GM19372 (cell line): ENCODE measurements at regions not wholly inside any gene's neighbourhood (a gene's known extent, or its start where the extent isn't known, plus 50 kb on each side); places are given as distances from the start of the nearest gene placed in this dataset.
"Not testable (repeated sequence)": the region's sequence is repeated elsewhere in the genome, so short reads cannot be mapped to it uniquely, and the experiment has no call there.

Experiments used
- ATAC-seq: cut with Tn5 transposase; IDR thresholded peaks from one replicate; pipeline ENCODE4 v1.9.1; 2021; ENCODE audit warnings: mild to moderate bottlenecking, low read depth, moderate library complexity; ENCODE audit not compliant: unreplicated experiment

DNA sequence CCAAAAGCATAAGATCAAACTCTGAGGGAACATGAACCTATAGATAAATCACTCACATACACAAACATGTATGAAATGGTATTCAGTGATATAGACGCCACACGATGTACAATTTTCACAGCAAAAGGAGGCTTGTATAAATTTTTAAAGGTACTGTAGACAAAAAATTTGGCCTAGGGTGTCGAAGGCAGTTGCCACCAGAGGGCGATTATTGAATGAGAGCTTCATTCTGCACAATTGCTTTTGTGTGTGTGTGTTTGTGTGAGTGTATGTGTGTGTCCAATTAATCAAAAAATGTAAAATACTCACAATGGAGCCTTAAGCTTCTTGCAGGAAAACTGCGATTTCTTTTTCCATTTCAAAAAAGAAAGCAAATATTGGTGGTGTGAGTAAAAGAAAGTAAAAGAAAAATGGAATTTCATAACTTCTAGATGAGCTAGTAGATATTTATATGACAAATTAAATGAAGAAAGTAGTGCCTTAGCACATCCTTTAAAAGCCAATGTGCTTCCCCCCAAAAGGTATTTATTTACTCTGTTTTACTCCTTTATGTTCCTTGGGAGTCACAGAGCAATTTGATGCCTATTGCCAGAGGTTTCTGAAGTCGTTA lies 800.1 kb downstream of the SATB2 start:
- no peak for ATAC-seq

DNA sequence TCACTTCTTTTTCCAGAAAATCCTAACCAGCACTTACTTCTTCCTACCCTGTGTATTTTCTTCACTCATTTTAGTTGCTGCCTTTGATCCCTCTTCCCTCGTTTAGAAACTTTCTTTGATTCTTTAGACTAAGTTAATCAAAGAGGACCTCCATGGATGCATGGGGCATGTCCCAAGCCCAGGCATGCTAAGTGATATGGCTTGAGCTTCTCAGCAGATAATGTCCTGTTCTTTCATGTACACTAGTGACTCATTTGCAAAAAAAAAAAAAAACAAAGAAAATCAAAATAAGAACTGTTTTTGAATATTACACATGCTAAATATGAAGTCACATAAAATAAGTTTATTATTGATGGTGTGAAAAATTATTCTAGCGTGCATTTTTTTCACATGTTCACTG lies 800.9 kb downstream of the SATB2 start:
- no peak for ATAC-seq

DNA sequence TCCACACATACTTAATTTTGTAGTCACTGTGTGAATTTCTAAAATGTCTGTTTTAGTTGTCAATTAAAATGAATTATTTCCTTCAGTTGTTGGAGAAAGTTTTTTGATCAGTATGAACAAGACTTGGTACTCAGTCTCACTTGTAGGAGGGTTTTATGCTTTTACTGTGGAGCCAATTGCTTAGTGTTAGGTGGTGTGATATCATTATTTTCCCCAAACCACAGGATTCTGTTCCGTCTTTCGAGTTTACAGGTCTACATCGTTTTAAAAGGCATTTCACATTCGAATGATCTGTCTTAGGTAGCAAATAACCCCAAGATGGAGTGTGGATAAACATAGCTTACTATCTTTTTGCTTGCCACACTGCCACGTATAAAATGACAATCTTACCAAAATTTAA lies 803.1 kb downstream of the SATB2 start:
- no peak for ATAC-seq

DNA sequence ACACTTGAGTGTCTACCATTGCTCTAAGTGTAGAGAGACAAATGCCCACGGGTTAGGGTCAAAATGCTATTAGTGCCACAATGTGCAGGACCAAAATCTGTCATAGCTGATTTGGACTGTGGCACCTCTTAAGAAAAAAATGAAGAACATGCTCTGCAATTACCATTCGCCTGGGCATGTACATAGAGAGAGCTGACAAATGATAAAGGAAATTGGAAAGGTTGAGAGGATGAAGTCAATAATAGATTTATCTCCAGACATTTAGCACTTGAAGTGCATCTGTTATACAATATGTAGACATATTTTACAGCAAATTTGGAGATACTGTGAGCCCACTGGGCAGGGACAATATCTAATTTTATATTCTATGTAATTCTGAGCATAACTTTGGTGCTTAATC lies 804.4 kb downstream of the SATB2 start:
- ATAC-seq, result no peak

DNA sequence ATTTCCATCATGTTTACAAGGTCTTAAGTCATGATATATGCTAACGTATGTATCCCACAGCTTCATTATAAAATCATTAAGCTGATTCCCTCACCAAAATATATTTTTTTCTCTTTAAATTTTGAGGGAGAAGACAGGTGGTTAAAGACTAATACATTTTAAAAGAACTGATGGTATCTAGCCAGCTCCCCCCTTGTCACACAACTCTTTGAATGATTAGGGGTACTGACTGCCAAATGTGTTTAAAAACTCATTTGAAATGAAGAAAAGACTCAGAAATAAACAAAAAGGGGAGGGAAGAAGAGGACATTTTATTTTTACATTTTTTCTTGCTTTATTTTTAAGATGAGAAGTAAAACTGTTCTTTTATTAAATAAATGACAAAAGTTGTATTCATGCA lies 805.3 kb downstream of the SATB2 start:
- ATAC-seq, result no peak

DNA sequence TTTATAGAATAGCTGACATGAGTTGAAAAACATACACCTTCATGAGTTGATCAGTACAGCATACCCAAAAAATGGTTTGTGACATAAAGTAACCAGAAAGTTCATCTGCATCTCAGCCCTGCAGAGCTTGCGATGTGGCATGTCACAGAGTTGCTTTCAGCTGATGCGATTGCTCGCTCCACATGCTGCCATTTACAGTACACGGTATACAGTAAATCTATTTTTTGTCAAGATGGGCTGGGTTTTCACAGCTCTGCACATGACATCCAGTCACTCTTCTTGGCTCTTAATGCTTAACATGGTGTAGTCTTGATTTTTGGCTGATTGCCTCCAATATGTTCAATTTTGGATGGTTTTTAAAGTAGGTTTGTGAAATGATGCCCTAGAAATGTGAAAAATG lies 811.9 kb downstream of the SATB2 start:
- ATAC-seq, result no peak

DNA sequence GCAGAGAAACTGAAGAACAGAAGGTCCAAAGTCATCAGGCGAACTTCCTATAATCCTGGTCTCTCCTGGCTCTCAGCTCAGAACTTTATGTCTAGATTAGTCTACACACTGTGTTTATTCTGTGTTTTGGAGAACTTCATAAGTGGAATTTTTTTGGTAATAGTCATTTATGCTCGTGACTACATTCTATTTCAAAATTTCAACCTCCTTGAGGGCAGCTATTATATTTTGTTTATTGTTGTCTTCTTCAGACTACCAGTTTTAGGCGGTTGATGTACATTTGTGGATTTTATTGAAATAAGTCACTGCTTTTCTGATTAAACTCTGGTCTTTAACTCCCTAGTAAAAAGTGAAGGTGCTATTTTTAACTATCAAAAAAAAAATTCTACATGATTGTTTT lies 816.6 kb downstream of the SATB2 start:
- no peak for ATAC-seq

DNA sequence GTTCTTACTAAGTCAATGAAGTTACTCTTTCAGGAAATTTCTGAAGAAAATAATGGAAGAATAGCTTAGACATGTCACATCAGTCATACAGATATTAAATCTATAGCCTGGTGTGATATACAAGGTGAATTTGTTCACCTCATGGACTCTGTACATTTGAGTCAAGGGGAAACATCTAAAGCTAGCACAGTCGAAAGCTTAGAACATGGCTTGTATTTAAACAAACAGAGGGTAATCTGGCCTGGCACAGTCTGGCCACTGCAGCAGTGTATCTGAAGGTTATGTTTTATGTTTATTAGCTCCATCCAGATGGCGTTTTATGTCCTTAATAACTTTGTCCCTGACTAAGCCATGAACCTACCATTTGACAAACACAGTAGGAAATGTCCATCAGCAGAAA lies 817.3 kb downstream of the SATB2 start:
- no peak for ATAC-seq

DNA sequence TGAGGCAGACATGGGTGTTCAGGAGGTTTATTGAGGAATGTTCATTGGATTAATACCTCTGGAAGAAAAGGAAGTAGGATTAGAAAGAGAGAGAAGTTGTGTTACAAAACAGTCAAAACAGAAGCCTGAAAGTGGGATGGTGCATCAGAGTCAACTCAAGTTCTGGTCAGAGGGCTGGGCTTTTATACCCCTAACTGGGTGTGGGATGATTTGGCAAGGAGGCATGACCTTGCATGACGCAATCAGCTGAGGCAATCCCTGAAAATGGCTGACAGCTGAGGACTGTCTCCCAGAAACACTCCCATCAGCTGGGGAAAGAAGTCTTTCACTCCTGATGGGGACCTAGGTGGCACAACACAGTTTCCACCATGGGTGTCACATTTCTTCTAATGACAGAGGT lies 818.2 kb downstream of the SATB2 start:
- ATAC-seq, result no peak

DNA sequence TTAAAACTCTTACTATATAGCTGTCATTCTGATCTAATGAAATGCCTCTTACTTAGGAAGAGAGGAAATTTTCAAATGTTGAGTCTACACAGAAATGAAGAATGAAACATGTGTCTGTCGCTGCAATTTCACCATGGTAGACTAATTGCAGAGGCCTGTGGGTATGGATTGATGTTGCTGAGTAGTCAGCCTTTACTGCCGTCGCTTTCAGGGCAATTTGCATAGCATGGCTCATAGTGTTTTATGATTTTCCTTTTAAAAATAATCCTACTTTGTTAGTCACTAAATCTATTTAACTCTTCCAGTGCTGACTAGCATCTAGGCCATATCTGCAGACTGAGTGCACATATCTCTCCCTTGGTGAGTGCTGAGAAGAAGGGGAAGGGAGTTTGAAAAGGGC lies 819.2 kb downstream of the SATB2 start:
- ATAC-seq, result no peak

DNA sequence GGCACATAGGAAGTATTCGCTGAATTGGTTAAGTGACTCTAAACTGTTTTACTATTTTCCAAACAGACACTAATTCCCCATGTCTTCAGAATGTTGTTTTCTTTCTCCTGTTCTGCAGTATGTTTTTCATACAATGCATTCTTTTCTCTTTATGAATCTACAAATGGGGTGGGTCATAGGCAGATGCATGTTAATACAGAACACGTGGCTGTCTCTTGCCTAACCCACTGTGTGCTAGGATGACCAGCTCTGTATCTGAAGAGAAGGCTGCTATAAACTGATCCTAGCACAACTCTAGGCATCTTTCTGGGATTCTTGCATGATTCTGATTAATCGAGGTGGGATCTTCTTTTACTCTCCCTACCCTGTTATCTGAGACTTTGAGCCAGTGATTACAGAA lies 826.0 kb downstream of the PLCL1 start:
- ATAC-seq, result no peak

DNA sequence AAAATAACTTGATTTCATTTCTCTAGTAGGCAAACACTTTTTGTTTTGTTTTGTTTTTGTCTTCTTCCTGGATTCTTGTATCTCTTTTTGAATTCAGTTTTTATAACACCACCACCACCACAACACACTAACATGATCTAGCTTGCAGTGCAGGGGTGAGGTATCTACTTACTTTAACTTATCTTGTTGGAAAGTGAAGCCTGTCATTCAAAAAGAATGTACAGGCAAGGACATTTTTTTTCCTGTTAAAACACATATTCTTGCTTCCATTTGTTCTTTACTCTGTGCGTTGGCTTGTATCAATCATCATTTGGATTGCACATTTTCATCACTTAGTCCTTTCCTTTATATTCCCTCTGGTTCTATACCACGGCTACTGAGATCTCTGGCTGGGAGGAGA lies 824.2 kb downstream of the PLCL1 start:
- no peak for ATAC-seq

DNA sequence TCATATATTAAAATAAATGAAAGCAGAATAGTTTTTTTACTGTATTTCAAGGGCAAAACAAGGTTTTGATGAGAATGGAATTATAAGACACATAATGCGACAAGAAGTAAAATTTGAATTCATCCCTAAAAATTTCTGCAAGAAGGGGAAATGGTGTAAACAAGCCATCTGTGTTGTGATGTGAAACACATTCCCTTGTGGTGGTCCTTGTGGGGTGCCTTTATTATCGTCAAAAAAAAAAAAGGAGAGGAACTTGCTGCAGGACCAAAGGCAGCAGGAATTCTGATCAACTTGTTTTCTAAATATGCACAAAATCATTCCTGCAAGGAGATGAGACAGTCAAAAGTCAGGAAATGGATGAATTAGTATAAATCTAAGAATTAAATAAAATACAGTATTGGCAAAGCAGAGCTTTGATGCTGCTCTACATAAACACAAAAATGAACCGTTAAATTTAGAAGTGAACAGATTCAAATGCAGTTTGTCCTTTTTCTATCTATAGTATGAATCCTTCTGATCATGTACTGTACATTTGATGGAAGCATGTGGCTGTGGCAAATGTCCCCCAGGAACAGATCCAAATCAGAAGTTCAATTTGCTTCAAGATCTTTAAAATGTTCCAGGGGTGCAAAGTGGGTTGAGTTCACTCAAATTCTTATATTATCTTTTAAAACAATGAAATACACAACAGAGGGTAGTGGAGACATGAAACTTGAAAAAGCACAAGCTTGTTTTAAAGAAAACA lies 818.8 kb downstream of the PLCL1 start:
- ATAC-seq, result no peak

DNA sequence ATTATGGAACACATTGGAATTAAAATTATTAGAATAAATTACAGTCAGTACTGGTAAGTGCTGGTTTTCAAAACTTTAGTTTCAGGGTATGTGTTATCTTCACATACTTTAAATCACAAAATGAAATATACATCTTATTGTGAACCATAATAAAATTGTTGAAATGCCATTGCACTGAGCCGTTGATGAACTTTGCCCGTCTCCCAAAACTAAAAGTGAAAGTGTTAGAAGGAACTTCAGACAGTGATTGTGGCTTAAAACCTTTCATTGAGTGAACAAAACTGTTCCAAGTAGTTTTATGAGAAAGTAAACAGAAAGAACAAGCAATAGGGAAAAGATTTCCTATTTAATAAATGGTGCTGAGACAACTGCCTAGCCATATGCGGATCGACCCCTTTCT lies 811.6 kb downstream of the PLCL1 start:
- no peak for ATAC-seq

DNA sequence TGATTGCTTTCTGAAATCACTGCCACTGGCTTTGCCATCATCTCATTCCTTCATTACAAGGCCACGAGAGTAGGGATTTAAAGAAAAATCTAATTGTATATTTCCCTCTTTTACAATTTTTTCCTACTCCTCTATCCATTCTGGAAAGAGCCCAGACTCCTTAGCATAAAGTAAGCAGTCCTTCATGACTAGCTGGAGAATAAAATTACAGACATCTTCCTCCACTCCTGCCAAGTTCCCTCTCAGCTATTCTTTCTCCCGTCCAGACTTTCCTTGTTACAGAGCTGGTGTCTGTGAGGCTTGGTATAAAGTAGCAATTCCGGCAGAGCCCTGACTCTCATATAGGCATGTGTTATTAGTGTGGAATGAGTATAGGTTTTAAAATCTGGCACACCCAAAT lies 806.8 kb downstream of the PLCL1 start:
- ATAC-seq, result no peak

DNA sequence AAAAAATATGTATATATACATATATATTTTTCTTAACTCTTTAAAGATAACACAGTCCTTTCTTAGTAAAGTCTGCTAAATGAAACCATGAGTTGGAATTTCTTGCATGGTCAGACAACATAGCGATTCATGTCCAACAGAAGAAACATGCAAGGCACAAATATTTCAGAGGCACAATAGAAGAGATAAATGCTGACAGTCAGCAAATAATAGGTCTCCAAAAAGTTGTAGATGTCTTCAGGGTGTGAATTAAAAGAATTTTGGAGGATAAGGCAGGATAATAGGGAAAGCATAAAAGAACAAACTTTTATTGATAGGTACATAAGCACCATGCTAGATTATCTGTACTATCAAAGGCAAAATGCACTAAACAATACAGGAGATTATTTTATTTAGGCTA lies 800.2 kb downstream of the PLCL1 start:
- ATAC-seq, result no peak

DNA sequence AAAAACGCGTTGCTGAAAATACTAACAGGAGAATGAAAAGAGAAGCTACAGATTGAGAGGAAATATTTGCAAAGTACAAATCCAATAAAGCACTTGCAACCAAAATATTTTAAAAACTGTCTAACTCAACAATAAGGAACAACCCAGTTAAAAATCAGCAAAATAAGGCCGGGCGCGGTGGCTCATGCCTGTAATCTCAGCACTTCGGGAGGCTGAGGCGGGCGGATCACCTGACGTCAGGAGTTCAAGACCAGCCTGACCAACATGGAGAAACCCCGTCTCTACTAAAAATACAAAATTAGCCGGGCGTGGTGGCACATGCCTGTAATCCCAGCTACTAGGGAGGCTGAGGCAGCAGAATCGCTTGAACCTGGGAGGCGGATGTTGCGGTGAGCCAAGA lies 798.6 kb downstream of the PLCL1 start:
- not testable (repeated sequence) for ATAC-seq

DNA sequence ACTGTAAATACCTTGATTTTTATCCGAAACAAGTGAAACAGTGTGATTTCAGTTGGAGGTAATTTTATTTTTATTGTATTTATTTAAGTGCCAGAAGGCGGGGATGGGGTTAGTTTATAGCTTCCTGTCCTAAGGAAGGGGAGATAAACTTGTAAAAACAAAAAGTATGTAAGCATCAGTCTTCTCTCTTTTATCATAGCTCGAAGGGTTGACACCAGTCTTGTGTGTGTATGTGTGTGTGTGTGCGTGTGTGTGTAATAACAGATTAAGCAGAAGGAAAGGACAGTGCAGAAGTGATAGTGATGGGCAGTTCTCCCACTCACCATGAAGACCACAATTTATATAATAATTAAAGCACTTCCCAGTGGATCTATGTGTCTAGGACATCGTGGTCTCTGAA lies 793.3 kb downstream of the PLCL1 start:
- ATAC-seq, result no peak

DNA sequence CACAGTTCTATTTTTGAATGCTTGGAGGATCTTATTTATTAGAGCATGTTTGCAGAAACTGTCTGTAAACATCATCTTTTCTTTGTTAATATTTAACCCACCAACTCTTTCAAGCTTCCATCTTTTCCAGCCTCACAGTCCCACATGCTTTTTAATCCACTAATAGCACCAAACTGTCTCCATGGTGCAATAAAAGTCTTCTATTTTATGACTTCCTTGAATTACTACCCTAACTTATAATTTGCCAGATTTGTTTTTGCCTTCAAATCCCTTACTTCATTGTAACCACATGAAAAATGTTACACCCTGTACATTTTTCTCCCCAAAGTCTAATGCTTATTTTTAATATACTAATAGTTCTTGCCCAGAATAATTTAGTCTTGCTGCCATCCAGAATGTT lies 792.6 kb downstream of the PLCL1 start:
- no peak for ATAC-seq

DNA sequence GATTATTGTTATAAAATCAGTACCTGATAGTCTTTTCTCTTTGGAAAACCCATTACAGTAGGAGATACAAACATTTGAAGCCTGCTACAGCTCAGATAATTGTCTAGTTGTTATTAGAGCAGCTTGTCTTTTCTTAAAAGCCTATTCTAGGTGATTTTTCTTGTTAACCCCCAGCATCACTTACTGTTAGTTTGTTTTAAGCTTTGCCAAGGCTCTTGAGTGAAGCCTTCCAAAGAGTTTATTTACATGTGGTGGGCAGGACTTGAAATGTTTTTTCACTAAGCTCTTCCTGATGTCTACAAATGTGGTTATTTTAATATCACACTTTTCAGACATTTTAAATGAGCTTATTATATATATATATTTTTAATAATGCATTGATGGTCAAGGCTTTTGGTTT lies 791.3 kb downstream of the PLCL1 start:
- no peak for ATAC-seq

DNA sequence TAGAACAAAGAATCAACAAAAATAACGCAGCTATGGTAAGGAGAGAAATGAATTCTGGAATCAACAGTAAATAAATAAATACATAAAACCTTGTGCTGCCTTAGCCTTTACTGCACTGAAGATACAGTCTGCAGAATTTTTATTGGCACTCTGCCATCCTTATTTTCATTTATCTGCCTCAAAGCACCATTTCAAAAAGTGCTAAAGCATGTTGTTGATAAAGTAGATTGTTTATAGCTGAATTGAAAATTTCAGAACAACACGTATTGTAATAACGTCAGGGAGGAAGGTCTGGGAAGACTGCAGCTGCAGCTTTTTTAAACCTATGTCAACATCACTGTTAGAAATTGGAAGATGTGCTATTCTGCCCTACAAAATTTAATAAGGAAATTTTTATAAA lies 787.2 kb downstream of the PLCL1 start:
- no peak for ATAC-seq

DNA sequence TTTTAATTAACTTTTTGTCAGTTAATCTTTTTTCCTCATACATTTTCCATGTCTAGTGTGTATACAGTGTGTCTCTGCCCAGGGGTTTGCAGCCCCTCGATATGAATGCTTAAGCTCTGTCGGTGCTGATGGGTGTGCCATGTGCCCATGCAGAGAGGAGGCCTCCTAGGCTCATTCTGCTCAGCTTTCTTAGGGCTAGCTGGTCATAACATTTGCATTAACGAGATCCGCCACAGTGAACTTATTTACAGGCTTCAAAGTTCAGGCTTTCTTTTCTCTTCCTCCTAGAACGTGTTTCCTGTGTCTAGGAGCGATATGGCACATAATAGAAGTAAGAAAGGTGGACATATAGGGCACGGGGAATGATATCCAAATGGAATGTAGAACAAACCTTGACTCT lies 783.3 kb downstream of the PLCL1 start:
- no peak for ATAC-seq

DNA sequence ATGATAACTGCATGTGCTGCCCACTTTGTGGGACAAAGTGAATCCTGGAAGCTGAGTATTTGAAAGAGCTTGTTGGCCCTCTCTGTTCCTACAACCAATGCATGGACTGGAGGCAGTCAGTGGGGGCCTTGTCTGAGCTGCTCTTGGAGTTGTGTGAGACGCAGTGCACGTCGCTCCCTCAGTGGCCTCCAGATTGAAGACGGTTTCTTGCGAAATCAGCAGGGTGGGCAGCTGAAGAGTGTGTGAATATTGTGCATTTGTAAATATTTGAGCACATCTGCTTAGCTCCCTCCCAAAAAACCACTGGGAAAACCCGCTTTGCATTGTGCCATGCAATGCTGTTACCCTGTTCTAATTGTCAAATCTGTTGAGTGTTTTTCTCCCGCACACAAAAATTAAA lies 782.8 kb downstream of the PLCL1 start:
- ATAC-seq, result no peak
